ENCODE measurements at regions not wholly inside any gene's neighbourhood (a gene's known extent, or its start where the extent isn't known, plus 50 kb on each side); places are given as distances from the start of the nearest gene placed in this dataset.
"Not testable (repeated sequence)": the region's sequence is repeated elsewhere in the genome, so short reads cannot be mapped to it uniquely, and the experiment has no call there.

- Histone ChIP-seq H3K9me3 (no peaks in the 10 kb centered on the region), H3K27me3 (no peaks in the 10 kb centered on the region), H3K4me1 (no peaks in the 10 kb centered on the region), H3K4me3 (no peak overlapping the region), H3K27ac (no peak overlapping the region), H3K36me3 (ENCODE audit: low read depth, missing control alignments) (no peaks in the 10 kb centered on the region)
- no peak for DNase-seq
- intact Hi-C loops (cut with DNase I; ENCODE audit: low total_unique reads) = no loop called here
- TF ChIP-seq CTCF (IDR thresholded peaks at IDR 0.05) (no peak), POLR2A (IDR thresholded peaks at IDR 0.05) (no peak)
- 90 to 96% methylated on average over 7 of the region's 7 CpGs for WGBS, 2 donors
Measured at GRCh38 chr3:6468589-6468988, 392.3 kb upstream of the GRM7 start.

DNA sequence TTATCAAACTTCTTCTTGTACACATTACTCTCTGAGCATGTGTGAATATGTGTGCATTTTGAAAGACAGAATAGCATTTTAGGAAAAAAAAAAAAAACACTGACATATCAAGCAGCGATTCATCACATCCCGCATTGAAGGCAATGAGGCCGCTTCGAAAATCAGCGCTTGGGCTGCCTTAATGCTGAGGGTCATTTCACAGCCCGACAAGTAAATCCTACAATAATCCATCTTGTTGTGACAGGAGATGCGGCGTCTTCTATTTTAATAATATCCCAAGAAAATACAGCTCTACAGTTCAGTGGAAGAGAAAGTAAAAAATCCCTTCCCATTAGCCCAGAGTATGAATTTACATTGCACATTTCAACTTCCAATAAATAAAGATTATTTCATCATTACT is 389.2 kb upstream of the GRM7 start:
- Histone ChIP-seq H3K4me3 (no peak overlapping the region), H3K4me1 (no peaks in the 10 kb centered on the region), H3K27me3 (no peaks in the 10 kb centered on the region), H3K36me3 (ENCODE audit: low read depth, missing control alignments) (no peaks in the 10 kb centered on the region), H3K27ac (no peak overlapping the region), H3K9me3 (no peaks in the 10 kb centered on the region)
- DNase-seq = no peak
- WGBS, 2 donors = 77 to 82% methylated on average over 8 of the region's 8 CpGs
- intact Hi-C loops (cut with DNase I; ENCODE audit: low total_unique reads) = no loop called here
- TF ChIP-seq POLR2A (IDR thresholded peaks at IDR 0.05) = no peak
- TF ChIP-seq CTCF (IDR thresholded peaks at IDR 0.05) = no peak

DNA sequence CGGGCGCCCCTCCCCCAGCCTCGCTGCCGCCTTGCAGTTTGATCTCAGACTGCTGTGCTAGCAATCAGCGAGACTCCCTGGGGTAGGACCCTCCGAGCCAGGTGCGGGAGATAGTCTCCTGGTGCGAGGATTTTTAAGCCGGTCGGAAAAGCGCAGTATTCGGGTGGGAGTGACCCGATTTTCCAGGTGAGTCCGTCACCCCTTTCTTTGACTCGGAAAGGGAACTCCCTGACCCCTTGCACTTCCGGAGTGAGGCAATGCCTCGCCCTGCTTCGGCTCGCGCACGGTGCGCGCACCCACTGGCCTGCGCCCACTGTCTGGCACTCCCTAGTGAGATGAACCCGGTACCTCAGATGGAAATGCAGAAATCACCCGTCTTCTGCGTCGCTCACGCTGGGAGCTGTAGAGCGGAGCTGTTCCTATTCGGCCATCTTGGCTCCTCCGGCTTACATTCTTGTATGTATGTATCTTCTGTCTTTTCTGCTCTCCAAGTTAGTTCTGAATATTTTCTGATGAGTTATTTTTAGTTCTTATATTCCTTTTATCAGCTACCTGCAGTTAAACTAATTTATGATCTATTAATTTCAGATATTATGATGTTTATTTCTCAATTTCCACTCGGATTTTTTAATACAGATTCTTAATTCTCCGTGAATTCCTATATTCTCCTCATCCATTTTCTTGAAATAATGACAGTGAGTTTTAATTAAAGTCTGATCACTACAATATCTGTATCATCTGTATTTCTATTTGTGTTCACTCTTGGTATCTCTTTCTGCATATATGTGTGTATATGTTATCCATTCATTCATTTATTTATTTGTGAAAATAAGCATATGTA is 370.2 kb upstream of the GRM7 start:
- H3K36me3 ChIP-seq (ENCODE audit: low read depth, missing control alignments) = not testable (repeated sequence)
- 79 to 88% methylated on average over 25 to 28 of the region's 34 CpGs for WGBS, 2 donors

DNA sequence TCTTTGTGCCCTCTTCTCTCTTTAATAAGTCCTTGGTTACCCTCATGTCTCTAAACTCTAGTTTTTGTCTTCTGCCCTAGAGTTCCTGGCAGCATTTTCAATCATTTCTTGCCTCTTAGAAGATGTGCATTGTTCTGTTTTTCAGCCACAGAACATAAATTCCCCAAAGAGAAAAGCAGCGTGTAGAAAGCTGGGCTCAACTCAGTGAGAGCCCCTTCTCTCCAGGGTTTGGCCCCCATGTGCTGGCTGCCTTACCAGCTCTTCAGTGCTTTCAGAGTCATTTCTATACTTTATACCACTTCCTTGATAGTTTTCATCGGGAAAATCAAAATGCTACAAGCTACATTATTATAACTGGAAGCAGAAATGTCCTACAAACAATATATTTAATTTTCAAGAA is 369.1 kb upstream of the GRM7 start:
- Histone ChIP-seq H3K4me1 (no peaks in the 10 kb centered on the region), H3K27me3 (no peaks in the 10 kb centered on the region), H3K4me3 (no peak overlapping the region), H3K27ac (no peak overlapping the region), H3K9me3 (no peaks in the 10 kb centered on the region), H3K36me3 (ENCODE audit: low read depth, missing control alignments) (no peaks in the 10 kb centered on the region)
- DNase-seq = no peak
- WGBS, 2 donors = 84 to 90% methylated on average over 2 of the region's 2 CpGs
- TF ChIP-seq POLR2A (IDR thresholded peaks at IDR 0.05) (no peak), CTCF (IDR thresholded peaks at IDR 0.05) (no peak)
- intact Hi-C loops (cut with DNase I; ENCODE audit: low total_unique reads) = no loop called here

More for the DNA sequence above, 370.2 kb upstream of the GRM7 start:
- H3K9me3 ChIP-seq; H3K27me3 ChIP-seq; H3K4me1 ChIP-seq; H3K27ac ChIP-seq; H3K4me3 ChIP-seq; intact Hi-C loops (cut with DNase I; ENCODE audit: low total_unique reads); DNase-seq: not testable (repeated sequence)

DNA sequence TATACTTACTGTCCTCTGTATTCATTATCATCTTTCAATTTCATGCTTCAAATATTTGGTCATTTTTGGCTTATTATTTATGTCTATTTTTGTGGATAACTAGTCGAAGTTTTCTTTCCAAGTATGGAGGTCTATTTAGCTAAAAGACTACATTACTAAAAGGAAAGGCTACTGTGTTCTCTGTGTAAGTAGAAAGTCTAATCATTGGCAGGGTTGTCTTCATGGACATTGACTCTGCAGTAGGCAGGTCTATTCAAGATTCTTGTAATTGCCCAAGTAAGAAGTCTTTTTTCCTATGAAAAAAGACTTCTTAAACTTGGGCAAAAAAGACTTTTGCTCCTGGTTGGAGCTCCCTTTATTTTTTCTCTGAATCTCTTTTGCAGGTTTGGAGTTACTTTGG is 368.6 kb upstream of the GRM7 start:
- Histone ChIP-seq H3K27me3 (no peaks in the 10 kb centered on the region), H3K27ac (no peak overlapping the region), H3K36me3 (ENCODE audit: low read depth, missing control alignments) (no peaks in the 10 kb centered on the region), H3K4me1 (no peaks in the 10 kb centered on the region), H3K4me3 (no peak overlapping the region), H3K9me3 (no peaks in the 10 kb centered on the region)
- no peak for TF ChIP-seq CTCF (IDR thresholded peaks at IDR 0.05)
- no peak for TF ChIP-seq POLR2A (IDR thresholded peaks at IDR 0.05)
- DNase-seq = no peak
- intact Hi-C loops (cut with DNase I; ENCODE audit: low total_unique reads) = no loop called here
- WGBS, 2 donors = 55 to 74% methylated on average over 1 of the region's 1 CpG

GRCh38 chr3:6498944-6499343 is 362.0 kb upstream of the GRM7 start:
- H3K36me3 ChIP-seq (ENCODE audit: low read depth, missing control alignments); H3K27ac ChIP-seq; H3K4me3 ChIP-seq; H3K27me3 ChIP-seq; DNase-seq; H3K4me1 ChIP-seq; H3K9me3 ChIP-seq; intact Hi-C loops (cut with DNase I; ENCODE audit: low total_unique reads): not testable (repeated sequence)
- WGBS, 2 donors = 90 to 95% methylated on average over 4 of the region's 4 CpGs

Measured in testis (tissue), 2 donors.